ENCODE measurements at regions not wholly inside any gene's neighbourhood (a gene's known extent, or its start where the extent isn't known, plus 50 kb on each side); places are given as distances from the start of the nearest gene placed in this dataset.
A peak's percentile ranks its signal among the peaks of the same experiment; 100 is the strongest.

DNA sequence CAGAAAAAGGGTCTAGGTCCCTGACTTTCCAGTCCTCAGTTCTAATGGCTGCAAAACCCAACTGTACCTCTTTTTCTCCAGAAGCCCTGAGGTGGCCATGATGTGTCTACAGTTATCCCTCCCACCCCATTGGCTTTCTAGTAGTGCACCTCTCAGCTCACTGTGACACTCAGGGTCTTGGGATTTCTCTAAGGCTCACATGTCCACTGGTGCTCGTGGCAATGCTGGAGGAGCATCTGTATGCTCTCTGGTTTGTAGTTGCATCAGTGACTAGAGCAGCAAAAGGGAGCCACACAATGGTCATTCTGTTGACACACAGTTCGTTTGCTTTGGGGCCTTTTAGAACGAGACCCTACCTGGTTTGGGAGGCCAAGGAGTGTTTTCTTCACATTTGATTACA is 81.6 kb upstream of the SYT6 start:
- WGBS (ENCODE audit: extremely low coverage, insufficient read length, low lambda C conversion rate) = no CpG with 5 or more reads among the region's 3 CpGs
- Histone ChIP-seq H2BK15ac (ENCODE audit: low read depth, low read length) (no peak overlapping the region), H4K8ac (replicated peaks; ENCODE audit: insufficient read length, low read depth, low read length) (no peak overlapping the region), H2BK5ac (ENCODE audit: insufficient read length, low read length) (no peak overlapping the region), H3K56ac (ENCODE audit: insufficient read length, low read depth, low read length) (no peak overlapping the region), H3K9me3 (ENCODE audit: control insufficient read depth, low read depth, low read length) (no peaks in the 10 kb centered on the region), H3K9ac (ENCODE audit: extremely low read depth, insufficient read length, low read length) (no peak overlapping the region), H2AK5ac (ENCODE audit: insufficient read length, low read length) (no peak overlapping the region), H4K91ac (ENCODE audit: insufficient read length, low read depth, low read length) (no peak overlapping the region), H3K79me2 (ENCODE audit: insufficient read depth, low read length) (no peaks in the 10 kb centered on the region), H2BK20ac (ENCODE audit: low read depth, low read length, poor library complexity, severe bottlenecking) (no peak overlapping the region), H2BK12ac (ENCODE audit: insufficient read length, low read depth, low read length) (no peak overlapping the region), H3K18ac (ENCODE audit: insufficient read length, low read depth, low read length) (no peak overlapping the region), H4K5ac (ENCODE audit: insufficient read length, low read depth, low read length) (no peak overlapping the region), H3K23me2 (ENCODE audit: insufficient read length, low read depth, low read length, poor library complexity, severe bottlenecking) (no peaks in the 10 kb centered on the region), H3K79me1 (ENCODE audit: insufficient read depth, low read depth, low read length, poor library complexity, severe bottlenecking) (no peaks in the 10 kb centered on the region), H4K20me1 (ENCODE audit: control insufficient read depth, insufficient read depth, insufficient read length) (no peaks in the 10 kb centered on the region), H3K27ac (ENCODE audit: insufficient read length, low read depth, low read length) (no peak overlapping the region), H3T11ph (ENCODE audit: low read length) (no peak overlapping the region), H3K27me3 (ENCODE audit: insufficient read depth, low read length) (no peaks in the 10 kb centered on the region; the same call in 1 of the 2 replicates), H2BK120ac (ENCODE audit: low read depth, low read length, poor library complexity, severe bottlenecking) (no peak overlapping the region), H3K4me2 (ENCODE audit: insufficient read depth, insufficient read length, low read length) (no peak overlapping the region), H3K23ac (ENCODE audit: insufficient read length, low read depth, low read length) (no peak overlapping the region), H3K4ac (ENCODE audit: low read depth, low read length) (no peak overlapping the region), H3K4me1 (ENCODE audit: insufficient read depth, low read length) (no peaks in the 10 kb centered on the region), H3K14ac (ENCODE audit: insufficient read depth, low read length) (no peak overlapping the region), H2AFZ (ENCODE audit: low read length) (no peak overlapping the region)
- peaks cover 0 to 4% of the 10 kb centered on the region in 2 experiments; a peak in 3 of 5 replicates for H3K9me3 Mint-ChIP-seq
- TF ChIP-seq, protein P1, sequence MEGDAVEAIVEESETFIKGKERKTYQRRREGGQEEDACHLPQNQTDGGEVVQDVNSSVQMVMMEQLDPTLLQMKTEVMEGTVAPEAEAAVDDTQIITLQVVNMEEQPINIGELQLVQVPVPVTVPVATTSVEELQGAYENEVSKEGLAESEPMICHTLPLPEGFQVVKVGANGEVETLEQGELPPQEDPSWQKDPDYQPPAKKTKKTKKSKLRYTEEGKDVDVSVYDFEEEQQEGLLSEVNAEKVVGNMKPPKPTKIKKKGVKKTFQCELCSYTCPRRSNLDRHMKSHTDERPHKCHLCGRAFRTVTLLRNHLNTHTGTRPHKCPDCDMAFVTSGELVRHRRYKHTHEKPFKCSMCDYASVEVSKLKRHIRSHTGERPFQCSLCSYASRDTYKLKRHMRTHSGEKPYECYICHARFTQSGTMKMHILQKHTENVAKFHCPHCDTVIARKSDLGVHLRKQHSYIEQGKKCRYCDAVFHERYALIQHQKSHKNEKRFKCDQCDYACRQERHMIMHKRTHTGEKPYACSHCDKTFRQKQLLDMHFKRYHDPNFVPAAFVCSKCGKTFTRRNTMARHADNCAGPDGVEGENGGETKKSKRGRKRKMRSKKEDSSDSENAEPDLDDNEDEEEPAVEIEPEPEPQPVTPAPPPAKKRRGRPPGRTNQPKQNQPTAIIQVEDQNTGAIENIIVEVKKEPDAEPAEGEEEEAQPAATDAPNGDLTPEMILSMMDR (conservative IDR thresholded peaks at IDR 0.05) = no peak
- H3K4me1 Mint-ChIP-seq = peaks cover 3 to 4% of the 10 kb centered on the region in 2 experiments; a peak in 2 of 4 replicates
- peak; percentile 7 for DNase-seq
- H3K27me3 Mint-ChIP-seq (ENCODE audit: low read depth) = peaks cover 4% of the 10 kb centered on the region
- no peak overlapping the region for H3K27ac Mint-ChIP-seq
- H3K4me3 Mint-ChIP-seq = no peak overlapping the region
- peaks cover 0 to 6% (median under 1%) of the 10 kb centered on the region in 3 experiments; a peak in 3 of 7 replicates for H3K36me3 Mint-ChIP-seq (ENCODE audit: insufficient read depth in 1 of 3, low read depth in 3 of 3)
